ENCODE measurements at regions not wholly inside any gene's neighbourhood (a gene's known extent, or its start where the extent isn't known, plus 50 kb on each side); places are given as distances from the start of the nearest gene placed in this dataset.
"Not testable (repeated sequence)": the region's sequence is repeated elsewhere in the genome, so short reads cannot be mapped to it uniquely, and the experiment has no call there.

DNA sequence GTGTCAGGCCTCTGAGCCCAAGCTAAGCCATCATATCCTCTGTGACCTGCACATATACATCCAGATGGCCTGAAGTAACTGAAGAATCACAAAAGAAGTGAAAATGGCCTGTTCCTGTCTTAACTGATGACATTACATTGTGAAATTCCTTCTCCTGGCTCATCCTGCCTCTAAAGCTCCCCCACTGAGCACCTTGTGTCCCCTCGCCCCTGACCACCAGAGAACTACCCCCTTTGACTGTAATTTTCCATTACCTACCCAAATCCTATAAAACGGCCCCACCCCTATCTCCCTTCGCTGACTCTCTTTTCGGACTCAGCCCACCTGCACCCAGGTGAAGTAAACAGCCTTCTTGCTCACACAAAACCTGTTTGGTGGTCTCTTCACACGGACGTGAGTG is 1466.6 kb upstream of the GOT2 start:
- BruUV-seq (replicated peaks); FAIRE-seq; H2AFZ ChIP-seq (ENCODE audit: control insufficient read depth, low read depth, low read length): not testable (repeated sequence)

GRCh38 chr16:60200161-60200560 is 1466.0 kb upstream of the GOT2 start:
- Histone ChIP-seq H3K27me3 (replicated peaks in 1 of 2; ENCODE audit: control insufficient read depth in 2 of 2, insufficient read depth in 2 of 2, low read length in 1 of 2) (no peaks in the 10 kb centered on the region), H3K4me1 (ENCODE audit: control insufficient read depth, insufficient read depth, low read length) (no peaks in the 10 kb centered on the region), H3K4me3 (no peak overlapping the region), H3K4me2 (ENCODE audit: control insufficient read depth, insufficient read depth) (no peak overlapping the region), H3K9ac (ENCODE audit: control insufficient read depth, insufficient read depth, low read length) (no peak overlapping the region), H3K79me2 (ENCODE audit: control insufficient read depth, insufficient read depth, low read length) (no peaks in the 10 kb centered on the region), H3K9me3 (replicated peaks; ENCODE audit: control insufficient read depth, insufficient read depth, low read length) (no peaks in the 10 kb centered on the region), H4K20me1 (ENCODE audit: control insufficient read depth, insufficient read depth) (no peaks in the 10 kb centered on the region), H2AFZ (ENCODE audit: control insufficient read depth, low read depth, low read length) (no peak overlapping the region), H3K27ac (ENCODE audit: control insufficient read depth, insufficient read depth) (no peak overlapping the region), H3K36me3 (ENCODE audit: control insufficient read depth in 2 of 2, insufficient read depth in 2 of 2, low read length in 1 of 2) (no peaks in the 10 kb centered on the region)
- ATAC-seq (no peak), FAIRE-seq (no peak), DNase-seq (ENCODE audit: low read depth, low spot score) (no peak)
- TF ChIP-seq JUNB (IDR thresholded peaks at IDR 0.05) (no peak), ESRRA (IDR thresholded peaks at IDR 0.05; ENCODE audit: low read length) (no peak), SREBF1 (IDR thresholded peaks at IDR 0.05; ENCODE audit: low read length) (no peak), NKRF (conservative IDR thresholded peaks at IDR 0.05) (no peak)
- TF ChIP-seq, protein P1, sequence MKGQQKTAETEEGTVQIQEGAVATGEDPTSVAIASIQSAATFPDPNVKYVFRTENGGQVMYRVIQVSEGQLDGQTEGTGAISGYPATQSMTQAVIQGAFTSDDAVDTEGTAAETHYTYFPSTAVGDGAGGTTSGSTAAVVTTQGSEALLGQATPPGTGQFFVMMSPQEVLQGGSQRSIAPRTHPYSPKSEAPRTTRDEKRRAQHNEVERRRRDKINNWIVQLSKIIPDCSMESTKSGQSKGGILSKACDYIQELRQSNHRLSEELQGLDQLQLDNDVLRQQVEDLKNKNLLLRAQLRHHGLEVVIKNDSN (IDR thresholded peaks at IDR 0.05; ENCODE audit: borderline replicate concordance, extremely low read length, insufficient read depth, low read depth, low read length): no peak
- SMC1A ChIA-PET (ENCODE audit: uncharacterized antibody, unreplicated experiment): no interaction called here
- 28% methylated on average over 6 of the region's 6 CpGs for WGBS (ENCODE audit: insufficient coverage, insufficient replicate concordance, low lambda C conversion rate, missing lambda C conversion rate)
- RAD21 ChIA-PET (ENCODE audit: unreplicated experiment): no interaction called here
- intact Hi-C loops (cut with micrococcal nuclease; ENCODE audit: unreplicated experiment) (loop anchor here (5.0 to 10.0 kb wide), 2 partner anchors 1355 to 1388 kb away; no protein-coding TSS in a partner anchor), in situ Hi-C loops (cut with MboI) (no loop called here)
- no TSS peak for BruUV-seq (replicated peaks)
- CTCF ChIA-PET: no interaction called here
- POLR2A ChIA-PET: no interaction called here

More for the DNA sequence above, 1466.6 kb upstream of the GOT2 start:
- POLR2A ChIA-PET; RAD21 ChIA-PET (ENCODE audit: unreplicated experiment); H3K4me3 ChIP-seq; CTCF ChIA-PET; H3K27me3 ChIP-seq (replicated peaks in 1 of 2; ENCODE audit: control insufficient read depth in 2 of 2, insufficient read depth in 2 of 2, low read length in 1 of 2); in situ Hi-C loops (cut with MboI); H4K20me1 ChIP-seq (ENCODE audit: control insufficient read depth, insufficient read depth); H3K4me1 ChIP-seq (ENCODE audit: control insufficient read depth, insufficient read depth, low read length); SMC1A ChIA-PET (ENCODE audit: uncharacterized antibody, unreplicated experiment); H3K27ac ChIP-seq (ENCODE audit: control insufficient read depth, insufficient read depth); DNase-seq (ENCODE audit: low read depth, low spot score); H3K36me3 ChIP-seq (ENCODE audit: control insufficient read depth in 2 of 2, insufficient read depth in 2 of 2, low read length in 1 of 2); H3K9ac ChIP-seq (ENCODE audit: control insufficient read depth, insufficient read depth, low read length); ATAC-seq; H3K79me2 ChIP-seq (ENCODE audit: control insufficient read depth, insufficient read depth, low read length); H3K4me2 ChIP-seq (ENCODE audit: control insufficient read depth, insufficient read depth); H3K9me3 ChIP-seq (replicated peaks; ENCODE audit: control insufficient read depth, insufficient read depth, low read length): not testable (repeated sequence)
- 47% methylated on average over 6 of the region's 6 CpGs for WGBS (ENCODE audit: insufficient coverage, insufficient replicate concordance, low lambda C conversion rate, missing lambda C conversion rate)
- intact Hi-C loops (cut with micrococcal nuclease; ENCODE audit: unreplicated experiment): loop anchor here (5.0 to 10.0 kb wide), 2 partner anchors 1356 to 1388 kb away; no protein-coding TSS in a partner anchor
